ENCODE measurements at regions not wholly inside any gene's neighbourhood (a gene's known extent, or its start where the extent isn't known, plus 50 kb on each side); places are given as distances from the start of the nearest gene placed in this dataset.

- TF ChIP-seq ZSCAN21 (CRISPR knock-in tag; IDR thresholded peaks at IDR 0.05; ENCODE audit: borderline replicate concordance) (no peak), RELA (CRISPR knock-in tag; IDR thresholded peaks at IDR 0.05) (no peak), SETDB1 (CRISPR knock-in tag; IDR thresholded peaks at IDR 0.05; ENCODE audit: borderline replicate concordance) (no peak), TCF7 (IDR thresholded peaks at IDR 0.05; ENCODE audit: low read depth) (no peak), ZNF24 (IDR thresholded peaks at IDR 0.05) (no peak), ZNF329 (CRISPR knock-in tag; IDR thresholded peaks at IDR 0.05; ENCODE audit: low read depth) (no peak), POLR2G (IDR thresholded peaks at IDR 0.05; ENCODE audit: low read depth, low read length) (no peak), PHF21A (CRISPR knock-in tag; IDR thresholded peaks at IDR 0.05) (no peak)
- TF ChIP-seq, protein P1, sequence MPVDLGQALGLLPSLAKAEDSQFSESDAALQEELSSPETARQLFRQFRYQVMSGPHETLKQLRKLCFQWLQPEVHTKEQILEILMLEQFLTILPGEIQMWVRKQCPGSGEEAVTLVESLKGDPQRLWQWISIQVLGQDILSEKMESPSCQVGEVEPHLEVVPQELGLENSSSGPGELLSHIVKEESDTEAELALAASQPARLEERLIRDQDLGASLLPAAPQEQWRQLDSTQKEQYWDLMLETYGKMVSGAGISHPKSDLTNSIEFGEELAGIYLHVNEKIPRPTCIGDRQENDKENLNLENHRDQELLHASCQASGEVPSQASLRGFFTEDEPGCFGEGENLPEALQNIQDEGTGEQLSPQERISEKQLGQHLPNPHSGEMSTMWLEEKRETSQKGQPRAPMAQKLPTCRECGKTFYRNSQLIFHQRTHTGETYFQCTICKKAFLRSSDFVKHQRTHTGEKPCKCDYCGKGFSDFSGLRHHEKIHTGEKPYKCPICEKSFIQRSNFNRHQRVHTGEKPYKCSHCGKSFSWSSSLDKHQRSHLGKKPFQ (CRISPR knock-in tag; IDR thresholded peaks at IDR 0.05; ENCODE audit: insufficient replicate concordance) = no peak
- TF ChIP-seq, protein P2, sequence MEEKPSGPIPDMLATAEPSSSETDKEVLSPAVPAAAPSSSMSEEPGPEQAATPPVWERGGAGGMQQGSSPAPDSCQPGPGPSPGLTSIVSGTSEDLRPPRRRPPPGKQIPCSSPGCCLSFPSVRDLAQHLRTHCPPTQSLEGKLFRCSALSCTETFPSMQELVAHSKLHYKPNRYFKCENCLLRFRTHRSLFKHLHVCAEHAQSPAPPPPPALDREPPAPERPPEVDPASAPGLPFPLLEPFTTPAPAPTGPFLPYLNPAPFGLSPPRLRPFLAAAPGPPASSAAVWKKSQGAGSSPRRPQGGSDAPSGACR (CRISPR knock-in tag; IDR thresholded peaks at IDR 0.05) = no peak
Observed at GRCh38 chr15:97761110-97761509, 199.4 kb upstream of the ARRDC4 start (continued).

- Histone ChIP-seq H3K27me3 (ENCODE audit: control insufficient read depth in 1 of 2, insufficient read depth in 2 of 2, low read length in 2 of 2) (no peaks in the 10 kb centered on the region), H3K4me2 (ENCODE audit: low read depth, low read length) (no peak overlapping the region), H3K4me3 (replicated peaks in 1 of 3; ENCODE audit: insufficient read depth in 1 of 3, low read depth in 2 of 3, low read length in 3 of 3) (no peak overlapping the region), H3K27ac (ENCODE audit: extremely low read length, insufficient read depth, low read length) (no peak overlapping the region), H4K20me1 (ENCODE audit: insufficient read depth, low read length) (no peaks in the 10 kb centered on the region), H3K79me2 (ENCODE audit: insufficient read depth, low read length) (no peaks in the 10 kb centered on the region), H3K36me3 (replicated peaks in 1 of 2; ENCODE audit: control insufficient read depth in 1 of 2, insufficient read depth in 2 of 2, low read length in 2 of 2) (no peaks in the 10 kb centered on the region), H3K9ac (ENCODE audit: insufficient read depth, low read depth, low read length) (no peak overlapping the region), H3K4me1 (ENCODE audit: insufficient read depth, low read length) (no peaks in the 10 kb centered on the region), H2AFZ (ENCODE audit: low read length) (no peak overlapping the region), H3K9me3 (ENCODE audit: low read length) (no peaks in the 10 kb centered on the region)
- in situ Hi-C loops (cut with HindIII; ENCODE audit: extremely low pct_ligation_motif_present, low pct_unique_long_range_greater_than_20kb) (no loop called here), intact Hi-C loops (cut with micrococcal nuclease; ENCODE audit: unreplicated experiment) (no loop called here)
- POLR2A ChIA-PET = no interaction called here
- no peak for DNase-seq (ENCODE audit: low spot score)
- no peak for ATAC-seq
- 6% methylated on average over 4 of the region's 4 CpGs for WGBS (ENCODE audit: low lambda C conversion rate)
- no TSS peak for BruUV-seq (replicated peaks)
- FAIRE-seq = no peak
- CTCF ChIA-PET (ENCODE audit: low intra/inter-chr PET ratio, low total read pairs) = no interaction called here
- no peak for TF ChIP-seq NFKBIZ (CRISPR knock-in tag; IDR thresholded peaks at IDR 0.05)
- TF ChIP-seq SIX1 (CRISPR knock-in tag; IDR thresholded peaks at IDR 0.05; ENCODE audit: borderline replicate concordance) = no peak
- TF ChIP-seq ZNF792 (CRISPR knock-in tag; IDR thresholded peaks at IDR 0.05) = no peak
- no peak for TF ChIP-seq ZNF564 (CRISPR knock-in tag; IDR thresholded peaks at IDR 0.05)
- TF ChIP-seq, protein P3, sequence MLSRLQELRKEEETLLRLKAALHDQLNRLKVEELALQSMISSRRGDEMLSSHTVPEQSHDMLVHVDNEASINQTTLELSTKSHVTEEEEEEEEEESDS (CRISPR knock-in tag; IDR thresholded peaks at IDR 0.05; ENCODE audit: borderline replicate concordance) = no peak
- TF ChIP-seq MIER3 (CRISPR knock-in tag; IDR thresholded peaks at IDR 0.05; ENCODE audit: borderline replicate concordance) = no peak
- no peak for TF ChIP-seq PCBP1 (IDR thresholded peaks at IDR 0.05; ENCODE audit: borderline replicate concordance, low read depth, low read length)
- TF ChIP-seq, protein P4, sequence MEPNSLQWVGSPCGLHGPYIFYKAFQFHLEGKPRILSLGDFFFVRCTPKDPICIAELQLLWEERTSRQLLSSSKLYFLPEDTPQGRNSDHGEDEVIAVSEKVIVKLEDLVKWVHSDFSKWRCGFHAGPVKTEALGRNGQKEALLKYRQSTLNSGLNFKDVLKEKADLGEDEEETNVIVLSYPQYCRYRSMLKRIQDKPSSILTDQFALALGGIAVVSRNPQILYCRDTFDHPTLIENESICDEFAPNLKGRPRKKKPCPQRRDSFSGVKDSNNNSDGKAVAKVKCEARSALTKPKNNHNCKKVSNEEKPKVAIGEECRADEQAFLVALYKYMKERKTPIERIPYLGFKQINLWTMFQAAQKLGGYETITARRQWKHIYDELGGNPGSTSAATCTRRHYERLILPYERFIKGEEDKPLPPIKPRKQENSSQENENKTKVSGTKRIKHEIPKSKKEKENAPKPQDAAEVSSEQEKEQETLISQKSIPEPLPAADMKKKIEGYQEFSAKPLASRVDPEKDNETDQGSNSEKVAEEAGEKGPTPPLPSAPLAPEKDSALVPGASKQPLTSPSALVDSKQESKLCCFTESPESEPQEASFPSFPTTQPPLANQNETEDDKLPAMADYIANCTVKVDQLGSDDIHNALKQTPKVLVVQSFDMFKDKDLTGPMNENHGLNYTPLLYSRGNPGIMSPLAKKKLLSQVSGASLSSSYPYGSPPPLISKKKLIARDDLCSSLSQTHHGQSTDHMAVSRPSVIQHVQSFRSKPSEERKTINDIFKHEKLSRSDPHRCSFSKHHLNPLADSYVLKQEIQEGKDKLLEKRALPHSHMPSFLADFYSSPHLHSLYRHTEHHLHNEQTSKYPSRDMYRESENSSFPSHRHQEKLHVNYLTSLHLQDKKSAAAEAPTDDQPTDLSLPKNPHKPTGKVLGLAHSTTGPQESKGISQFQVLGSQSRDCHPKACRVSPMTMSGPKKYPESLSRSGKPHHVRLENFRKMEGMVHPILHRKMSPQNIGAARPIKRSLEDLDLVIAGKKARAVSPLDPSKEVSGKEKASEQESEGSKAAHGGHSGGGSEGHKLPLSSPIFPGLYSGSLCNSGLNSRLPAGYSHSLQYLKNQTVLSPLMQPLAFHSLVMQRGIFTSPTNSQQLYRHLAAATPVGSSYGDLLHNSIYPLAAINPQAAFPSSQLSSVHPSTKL (CRISPR knock-in tag; IDR thresholded peaks at IDR 0.05) = no peak
- no peak for TF ChIP-seq ARNTL (CRISPR knock-in tag; IDR thresholded peaks at IDR 0.05)
- no peak for TF ChIP-seq TCF12 (IDR thresholded peaks at IDR 0.05)
- no peak for TF ChIP-seq TCF12 (CRISPR knock-in tag; IDR thresholded peaks at IDR 0.05)
Observed at GRCh38 chr15:97783240-97783639, 177.3 kb upstream of the ARRDC4 start.

All from HepG2 (cell line).